Activated CD4-positive, alpha-beta T cell treated with anti-CD3 and anti-CD28 coated beads for 24 hours (primary cell): ENCODE measurements at regions not wholly inside any gene's neighbourhood (a gene's known extent, or its start where the extent isn't known, plus 50 kb on each side); places are given as distances from the start of the nearest gene placed in this dataset.
"Not testable (repeated sequence)": the region's sequence is repeated elsewhere in the genome, so short reads cannot be mapped to it uniquely, and the experiment has no call there.

Experiments
- DNase-seq, 2 donors: peaks; one replicate each; pipeline ENCODE4 v3.0.0-alpha.2; 2020; ENCODE audit warnings: low read depth in 2 of 2

DNA sequence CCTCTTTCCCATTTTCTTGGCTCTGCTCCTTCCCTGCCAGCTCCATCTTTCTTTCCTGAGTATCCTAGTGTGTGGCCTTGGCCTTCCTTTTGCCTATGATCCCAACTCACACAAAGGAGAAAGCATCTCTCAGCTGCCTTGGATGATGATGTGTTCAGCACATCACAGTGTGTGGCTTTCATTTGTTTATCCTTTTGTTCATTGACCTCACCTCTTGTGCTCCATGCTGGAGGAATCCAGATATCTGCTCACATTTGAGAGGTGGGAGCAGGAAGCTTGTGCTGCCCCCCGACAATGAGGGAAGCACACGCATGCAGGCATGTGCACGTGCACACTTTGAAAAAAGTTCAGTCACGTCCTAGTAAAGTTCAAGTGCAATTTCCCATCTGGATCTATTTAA is 131.0 kb downstream of the SMIM20 start:
- DNase-seq, result no peak

DNA sequence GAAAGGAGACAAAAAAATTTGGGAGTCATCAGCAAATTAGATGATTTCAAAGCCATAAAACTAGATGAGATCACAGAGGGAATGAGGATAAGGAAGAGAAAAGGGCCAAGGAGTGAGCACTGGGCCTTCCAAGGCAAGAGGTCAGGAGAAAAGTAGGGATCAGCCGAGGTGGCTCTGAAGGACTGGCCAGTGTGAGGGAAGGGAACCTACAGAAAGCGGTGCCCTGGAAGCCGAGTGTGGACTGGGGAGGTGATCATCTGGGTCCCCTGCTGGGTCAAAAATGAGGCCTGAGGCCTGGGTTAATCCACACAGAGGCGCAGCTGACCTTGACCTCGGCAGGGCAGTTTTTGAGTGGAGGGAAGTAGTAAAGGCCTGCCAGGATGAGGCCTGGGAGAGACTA is 133.8 kb downstream of the SMIM20 start:
- DNase-seq, result no peak

DNA sequence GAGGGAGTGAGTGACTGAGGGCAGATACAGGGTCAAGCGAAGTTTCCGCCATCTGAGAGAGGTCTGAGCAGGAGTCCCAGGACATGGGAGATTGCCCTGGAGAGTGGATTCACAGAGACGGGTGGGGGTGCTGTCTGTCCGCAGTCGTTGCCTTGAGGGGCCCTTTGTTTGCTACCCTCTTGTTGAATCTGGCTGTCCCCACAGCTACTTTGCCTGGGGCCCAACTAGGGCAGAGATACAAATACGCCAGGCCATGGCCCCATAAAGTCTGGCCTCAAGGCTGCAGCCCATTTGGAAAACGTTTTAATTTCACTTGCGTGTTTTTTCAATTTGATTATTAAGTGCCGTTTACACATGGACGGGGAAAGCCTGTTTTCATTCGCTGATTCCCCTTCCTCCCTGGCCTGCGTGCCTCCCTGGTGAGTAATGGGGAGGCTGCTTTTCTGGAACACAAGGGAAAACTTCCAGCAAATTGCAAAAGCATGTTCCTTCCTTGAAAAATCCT is 134.4 kb downstream of the SMIM20 start:
- no peak for DNase-seq

DNA sequence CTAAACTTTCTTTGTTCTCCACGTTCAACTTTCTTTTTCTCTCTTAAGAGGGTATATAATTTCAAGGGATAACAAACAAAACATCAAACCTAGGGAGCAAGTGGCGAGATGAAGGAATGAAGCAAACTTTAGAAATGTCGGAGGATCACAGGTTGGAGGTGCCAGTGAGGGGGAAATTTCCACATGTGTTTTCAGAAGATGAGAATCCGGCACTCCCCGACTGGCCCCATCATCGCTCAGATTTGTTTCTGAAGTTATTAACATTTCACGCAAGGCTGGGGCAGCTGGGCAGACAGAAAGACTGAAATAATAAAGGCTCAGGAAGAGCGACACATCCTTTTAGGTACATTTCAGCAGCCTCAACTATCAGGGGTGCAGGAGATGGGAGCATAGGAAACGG is 134.9 kb downstream of the SMIM20 start:
- no peak for DNase-seq

DNA sequence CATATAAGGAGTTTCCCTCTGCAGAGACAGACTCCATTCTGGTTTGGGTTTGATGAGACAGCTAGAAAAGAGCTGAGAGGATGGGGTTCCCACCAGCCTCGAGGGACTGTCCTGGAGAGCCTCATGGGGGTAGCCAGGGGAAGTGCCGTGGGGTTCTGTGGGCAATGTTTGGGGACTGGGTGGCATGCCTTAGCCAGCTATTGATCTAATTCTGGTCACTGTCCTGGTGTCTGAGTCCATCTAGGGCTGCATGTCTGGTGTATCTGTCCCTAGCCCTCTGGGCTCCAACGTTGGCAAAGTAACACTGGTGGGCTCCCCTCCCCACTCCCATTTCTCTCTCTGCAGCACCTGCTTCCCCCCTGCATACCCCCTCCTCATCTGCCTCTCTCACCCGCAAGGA is 135.4 kb downstream of the SMIM20 start:
- no peak for DNase-seq

DNA sequence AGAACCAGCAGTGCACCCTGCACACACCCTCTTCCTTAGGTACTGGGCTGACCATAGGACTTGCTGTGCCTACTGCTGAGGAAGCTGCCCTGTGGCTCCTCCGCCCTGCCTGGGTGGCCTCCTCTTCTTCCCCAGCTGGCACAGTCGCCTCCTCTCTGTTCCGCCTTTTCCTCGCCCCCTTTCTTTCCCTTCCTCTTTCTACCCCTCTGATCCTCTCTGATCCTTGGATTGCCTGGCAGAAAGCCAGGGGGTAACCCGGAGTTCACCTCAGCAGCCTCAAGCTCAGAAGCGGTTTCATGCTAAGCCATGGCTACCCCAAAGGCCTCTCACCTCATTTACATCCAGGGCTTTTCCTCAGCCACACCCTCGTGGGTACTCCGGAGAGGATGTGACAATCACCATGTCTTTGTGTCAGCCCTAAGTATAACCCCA is 136.2 kb downstream of the SMIM20 start:
- no peak for DNase-seq

DNA sequence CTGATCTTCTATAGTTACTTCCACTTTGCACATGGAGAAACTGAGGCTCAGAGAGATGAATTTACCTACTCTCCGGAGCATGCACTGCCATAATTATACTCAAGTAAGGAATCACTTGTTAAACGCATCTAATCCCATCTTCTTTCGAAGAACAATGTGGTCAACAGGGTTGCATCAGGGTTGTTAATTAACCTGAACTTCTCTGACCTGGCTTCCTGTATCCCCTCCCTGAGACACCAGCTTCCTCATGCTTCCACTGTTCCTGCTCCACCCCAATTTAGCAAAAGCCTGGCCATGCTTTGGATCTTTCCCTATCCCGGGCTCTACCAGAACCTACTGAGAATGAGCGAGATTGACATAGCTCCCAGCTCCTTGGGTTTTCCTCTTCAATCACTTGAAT is 136.7 kb downstream of the SMIM20 start:
- no peak for DNase-seq

DNA sequence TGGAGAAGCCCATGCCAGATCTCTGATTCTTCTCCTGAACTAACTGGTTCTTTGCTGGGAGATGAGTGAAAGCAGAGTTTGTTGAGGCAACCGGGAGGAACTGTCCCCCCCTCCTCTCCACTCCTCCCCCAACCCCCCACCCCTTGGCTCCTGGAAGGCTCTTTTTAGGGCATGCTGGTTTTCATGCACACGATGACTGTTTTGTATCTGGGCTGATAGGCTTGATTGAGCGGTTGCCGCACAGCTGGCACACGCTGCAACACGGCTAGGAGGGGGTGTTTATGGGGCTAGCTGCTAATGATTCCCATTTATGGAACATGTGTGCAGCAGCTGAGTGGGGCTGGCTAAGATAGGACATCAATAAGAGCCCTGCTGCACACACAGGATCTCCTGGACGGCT is 137.2 kb downstream of the SMIM20 start:
- no peak for DNase-seq

DNA sequence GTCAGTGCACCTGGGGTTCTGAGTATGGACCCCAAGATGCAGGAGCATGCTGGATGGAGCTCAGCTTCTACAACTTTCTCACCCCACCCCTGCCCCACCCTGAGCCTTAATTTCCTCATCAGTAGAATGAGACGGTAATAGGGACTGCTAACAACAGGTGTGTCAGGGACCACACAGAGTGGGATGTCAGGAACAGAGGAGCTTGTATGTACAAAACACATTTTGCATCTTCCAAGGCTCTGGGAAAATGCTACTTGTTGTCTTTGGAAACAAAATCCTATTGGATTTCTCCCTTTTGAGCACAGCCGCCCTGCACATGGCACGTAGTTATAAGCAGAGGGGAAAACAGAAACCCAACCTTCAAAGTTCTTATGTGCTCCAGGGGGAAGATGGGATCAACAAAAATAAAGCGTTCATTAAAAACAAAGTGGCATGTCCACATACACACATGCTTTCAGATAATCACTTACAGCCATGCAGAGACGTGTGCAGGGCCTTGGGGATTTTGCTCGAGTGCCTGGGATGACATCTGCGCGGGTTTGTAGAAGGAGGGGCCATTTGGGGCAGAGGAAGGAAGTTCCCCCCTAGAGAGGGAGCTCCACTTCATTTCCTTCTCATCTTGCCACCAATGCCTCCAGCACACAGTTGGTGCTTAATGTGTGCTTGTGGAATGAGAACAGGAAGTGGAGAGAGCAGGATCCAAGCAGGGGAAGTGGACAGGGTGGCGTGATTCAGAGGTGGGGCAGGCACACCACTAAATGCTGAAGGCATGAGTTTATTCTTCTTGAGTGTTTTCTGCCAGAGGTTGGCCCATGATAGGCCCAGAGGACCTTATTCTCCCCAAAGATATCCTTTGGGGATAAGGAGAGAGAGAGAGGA is 138.9 kb downstream of the SMIM20 start:
- DNase-seq, result no peak

DNA sequence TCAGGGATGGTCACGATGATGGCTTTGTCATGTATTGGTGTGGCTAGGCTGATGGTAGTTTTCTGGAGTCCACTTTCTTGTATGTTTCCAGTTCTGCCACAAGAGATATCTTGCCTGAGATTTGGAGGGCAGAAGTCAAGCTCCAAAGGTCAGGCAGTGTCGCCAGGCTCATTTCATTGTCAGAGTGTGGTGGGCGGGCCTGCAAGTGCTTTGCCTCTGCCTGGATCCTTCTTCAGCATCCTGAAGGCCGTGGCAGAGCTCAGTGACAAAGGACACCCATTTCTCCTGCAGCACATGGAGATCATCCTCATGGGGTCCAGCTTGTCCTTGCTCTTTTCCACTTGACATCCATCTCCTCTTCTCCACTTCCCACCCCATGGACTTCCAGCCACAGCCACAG is 139.7 kb downstream of the SMIM20 start:
- DNase-seq, result no peak

DNA sequence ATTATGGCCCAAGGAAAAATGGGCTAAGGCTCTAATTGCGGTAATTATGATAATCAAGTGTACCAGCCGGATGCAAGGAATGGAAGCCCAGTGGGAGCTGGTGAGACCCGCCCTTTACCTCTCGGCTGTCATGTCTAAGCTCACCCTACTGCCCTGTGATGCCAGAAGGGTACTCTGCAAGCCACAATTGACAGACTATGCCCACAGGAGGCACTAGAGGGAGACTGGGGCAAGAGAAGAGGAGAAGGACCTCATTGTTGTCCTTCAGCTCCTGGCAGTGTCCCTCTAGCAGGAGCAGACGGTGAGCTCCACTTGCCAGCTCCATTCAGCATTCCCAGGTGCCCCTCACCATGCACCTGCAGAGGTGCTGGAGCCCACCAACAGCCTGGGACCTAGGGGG is 141.8 kb downstream of the SMIM20 start:
- DNase-seq, result no peak

DNA sequence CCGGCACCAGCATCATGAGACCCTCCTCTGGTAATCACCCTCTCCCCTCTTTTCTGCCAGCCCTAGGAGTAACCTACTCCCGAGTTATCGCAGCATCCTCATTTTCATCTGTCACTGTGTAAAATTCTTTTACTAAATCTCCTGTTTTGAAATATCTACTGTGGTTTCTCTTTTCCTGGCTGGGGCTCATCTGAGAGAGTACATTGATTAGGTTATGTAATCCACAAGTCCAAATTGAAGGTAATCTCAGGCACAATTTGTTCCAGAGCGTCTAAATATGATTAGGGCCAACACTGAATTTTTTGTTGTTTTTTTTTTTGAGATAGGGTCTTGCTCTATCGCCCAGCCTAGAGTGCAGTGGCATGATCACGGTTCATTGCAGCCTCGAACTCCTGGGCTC is 142.4 kb downstream of the SMIM20 start:
- DNase-seq, result no peak

DNA sequence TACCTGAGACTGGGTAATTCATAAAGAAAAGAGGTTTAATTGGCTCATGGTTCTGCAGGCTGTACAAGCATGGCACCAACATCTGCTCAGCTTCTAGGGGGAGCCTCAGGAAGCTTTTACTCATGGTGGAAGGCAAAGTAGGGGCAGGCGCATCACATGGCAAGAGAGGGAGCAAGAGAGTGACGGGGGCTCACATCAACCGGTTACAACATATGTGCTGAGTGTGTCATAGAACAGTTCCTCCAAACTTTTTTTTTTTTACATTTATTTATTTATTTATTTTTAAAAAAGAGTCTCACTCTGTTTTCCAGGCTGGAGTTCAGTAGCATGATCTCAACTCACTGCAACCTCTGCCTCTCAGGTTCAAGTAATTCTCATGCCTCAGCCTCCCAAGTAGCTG is 143.8 kb downstream of the SMIM20 start:
- DNase-seq, result not testable (repeated sequence)

DNA sequence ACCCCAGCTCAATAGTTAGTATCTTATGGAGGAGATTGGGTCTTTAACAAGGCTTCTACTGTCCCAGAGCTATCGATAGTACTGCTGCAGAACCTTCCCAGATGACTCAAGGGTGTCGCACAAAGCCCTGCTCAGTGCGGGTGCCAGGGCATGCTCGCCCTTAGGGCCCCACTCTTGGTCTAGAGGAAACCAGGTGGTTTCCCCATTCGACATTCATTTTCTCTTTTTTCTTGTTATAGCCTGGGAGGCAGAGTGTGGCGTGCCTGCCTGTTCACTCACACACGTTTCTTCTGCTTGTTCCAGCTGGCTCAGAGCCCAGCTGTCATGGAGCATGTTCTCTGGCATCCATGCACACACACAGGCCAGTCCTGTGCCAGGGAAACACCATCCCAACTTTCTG is 144.5 kb downstream of the SMIM20 start:
- peak in 1 of 2 donors; percentile 39 for DNase-seq

DNA sequence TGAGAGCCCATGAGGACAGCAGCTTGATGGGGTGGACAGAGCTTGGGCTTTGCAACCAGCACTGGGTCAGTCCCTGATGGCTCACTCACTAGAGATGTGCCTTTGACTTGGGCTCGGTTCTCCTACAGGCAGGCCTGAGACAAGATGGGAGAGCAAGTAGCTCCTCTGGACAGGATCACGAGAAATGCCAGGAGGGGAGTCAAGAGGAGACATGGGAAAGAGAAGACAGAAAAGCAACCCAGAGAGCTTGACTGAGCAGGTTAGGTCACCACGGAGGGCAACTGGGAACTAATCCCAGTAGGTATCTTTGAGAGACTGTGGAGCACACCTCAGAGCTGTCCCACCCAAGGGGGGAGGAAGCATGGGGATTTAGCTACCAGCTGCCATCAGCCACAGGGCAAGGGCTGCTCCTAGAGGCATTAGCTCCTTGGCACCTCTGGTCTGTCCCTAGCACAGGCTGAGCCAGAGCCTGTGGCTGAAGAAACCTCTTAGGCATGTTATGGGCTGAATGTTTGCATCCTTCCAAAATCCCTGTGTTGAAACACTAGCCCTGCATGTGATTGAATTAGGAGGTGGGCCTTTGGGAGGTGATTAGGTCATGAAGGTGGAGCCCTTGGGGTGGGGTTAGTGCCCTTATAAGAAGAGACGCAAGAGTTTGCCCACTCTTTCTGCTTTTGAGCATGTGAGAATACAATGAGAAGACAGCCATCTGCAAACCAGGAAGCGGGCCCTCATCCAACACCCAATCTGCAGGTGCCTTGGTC is 145.6 kb downstream of the SMIM20 start:
- no peak for DNase-seq

DNA sequence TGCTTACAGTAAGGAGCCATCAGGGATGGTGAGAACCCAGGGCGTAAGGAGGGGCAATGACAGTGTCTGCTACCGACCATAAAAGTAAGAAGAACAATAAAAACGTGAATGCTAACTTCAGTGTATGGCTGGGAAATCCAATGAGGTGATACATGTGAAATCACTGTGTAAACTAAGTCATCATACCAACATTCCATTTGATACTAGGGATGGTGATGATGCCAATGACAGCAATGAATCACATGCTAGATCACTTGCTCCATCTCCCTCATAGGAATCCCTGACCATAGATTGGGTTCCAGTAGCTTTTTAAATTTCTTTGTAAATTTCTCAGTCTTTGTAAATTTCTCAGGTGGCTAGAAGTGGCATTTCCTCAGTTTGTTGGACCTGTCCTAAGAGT is 146.3 kb downstream of the SMIM20 start:
- no peak for DNase-seq

DNA sequence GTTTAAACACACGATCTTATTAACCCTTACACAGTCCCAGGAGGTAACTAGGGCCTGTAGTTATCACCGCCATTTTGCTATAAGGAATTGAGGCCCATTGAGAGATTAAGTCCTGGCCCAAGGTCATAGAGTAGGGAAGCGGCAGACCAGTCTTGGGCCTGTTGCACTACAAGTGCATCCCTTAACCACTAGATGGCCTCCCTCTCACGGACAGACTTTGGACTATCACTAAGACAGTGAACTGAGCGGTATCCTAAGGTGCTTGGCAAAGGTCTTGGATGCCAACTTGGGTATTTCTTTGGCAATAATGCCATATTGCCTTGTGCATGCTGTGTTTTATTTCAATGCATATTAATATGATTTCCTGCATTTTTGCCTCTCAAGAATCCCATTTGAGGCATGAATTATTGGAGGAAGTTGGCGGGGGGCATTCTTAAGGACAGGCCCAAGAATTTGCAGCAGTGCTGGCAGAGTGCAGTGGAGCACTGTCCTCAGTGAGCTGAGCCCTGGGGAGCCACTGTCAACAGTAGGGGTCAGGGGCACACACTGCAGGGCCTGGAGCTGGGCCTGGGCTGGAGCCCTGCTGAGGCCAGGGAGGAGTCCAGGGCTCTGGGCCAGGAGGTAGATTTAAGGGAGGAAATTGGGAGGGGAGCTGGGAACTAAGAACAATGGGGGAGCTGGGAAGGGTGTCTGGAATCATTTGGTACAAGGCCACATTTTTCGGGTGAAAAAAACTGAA is 147.4 kb downstream of the SMIM20 start:
- DNase-seq, result no peak

DNA sequence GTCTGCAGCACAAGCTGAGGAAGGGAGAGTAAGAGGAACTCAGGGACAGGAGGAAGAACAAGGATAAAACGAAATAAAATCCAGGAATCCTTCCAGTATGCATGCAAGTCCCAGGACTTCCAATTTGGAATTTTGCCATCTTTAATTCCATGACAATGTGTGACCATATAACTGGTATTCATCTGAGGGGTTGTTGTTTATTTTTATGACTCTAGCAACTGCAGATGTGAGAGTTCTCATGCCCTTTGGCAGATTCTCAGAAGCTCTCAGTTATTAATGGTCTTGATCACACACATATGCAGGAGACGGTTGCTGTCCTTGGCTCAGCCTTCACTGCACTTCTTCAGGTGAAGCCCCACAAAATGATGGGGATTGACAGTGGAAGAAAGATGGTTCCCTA is 148.2 kb downstream of the SMIM20 start:
- no peak for DNase-seq

DNA sequence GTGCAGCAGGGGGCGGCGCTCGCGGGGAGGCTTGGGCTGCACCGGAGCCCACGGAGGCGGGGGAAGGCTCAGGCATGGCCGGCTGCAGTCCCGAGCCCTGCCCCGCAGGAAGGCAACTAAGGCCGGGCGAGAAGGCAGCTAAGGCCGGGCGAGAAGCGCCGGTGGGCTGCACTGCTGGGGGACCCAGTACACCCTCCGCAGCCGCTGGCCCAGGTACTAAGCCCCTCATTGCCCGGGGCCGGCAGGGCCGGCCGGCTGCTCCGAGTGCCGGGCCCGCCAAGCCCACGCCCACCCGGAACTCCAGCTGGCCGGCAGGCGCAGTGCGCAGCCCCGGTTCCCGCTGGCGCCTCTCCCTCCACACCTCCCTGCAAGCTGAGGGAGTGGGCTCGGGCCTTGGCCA is 150.0 kb downstream of the SMIM20 start:
- DNase-seq, result not testable (repeated sequence)

DNA sequence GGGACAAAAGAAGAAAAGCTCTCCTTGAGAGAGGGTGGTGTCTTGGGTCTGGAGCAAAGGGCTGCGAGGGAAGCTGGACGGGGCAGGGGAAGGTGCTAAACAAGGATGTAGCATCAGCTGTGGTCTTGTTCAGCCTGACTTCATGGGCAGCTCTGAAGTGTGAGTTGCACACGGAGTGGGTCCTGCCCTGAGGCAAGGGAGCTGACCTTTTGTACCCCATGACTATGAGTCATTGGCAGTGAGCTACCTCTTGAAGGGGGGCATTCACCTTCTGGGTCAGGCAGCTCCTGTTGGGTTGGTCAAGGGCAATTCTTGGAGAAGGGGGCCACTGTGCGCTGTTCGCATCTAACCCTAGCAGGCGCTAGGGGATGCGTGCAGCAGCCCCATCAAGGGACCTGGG is 151.8 kb downstream of the SMIM20 start:
- DNase-seq, result no peak

DNA sequence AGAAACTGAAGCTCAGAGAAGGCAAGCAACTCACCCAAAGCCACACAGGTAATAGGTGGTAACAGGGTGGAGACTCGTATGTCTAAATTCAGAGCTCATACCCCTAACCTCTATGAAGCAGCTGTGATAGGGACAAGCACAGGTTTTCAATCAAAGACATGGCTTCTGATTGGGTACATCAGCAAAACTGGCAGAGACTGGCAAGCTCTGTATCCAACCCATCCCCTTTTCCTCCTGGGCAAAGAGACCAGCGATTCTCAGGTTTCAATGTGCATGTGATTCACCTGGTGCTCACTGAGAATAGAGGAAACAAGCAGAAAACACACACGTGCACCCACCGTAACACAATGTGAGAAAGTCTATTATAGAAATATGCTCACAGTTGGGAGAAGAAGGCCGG is 153.0 kb downstream of the SMIM20 start:
- no peak for DNase-seq

DNA sequence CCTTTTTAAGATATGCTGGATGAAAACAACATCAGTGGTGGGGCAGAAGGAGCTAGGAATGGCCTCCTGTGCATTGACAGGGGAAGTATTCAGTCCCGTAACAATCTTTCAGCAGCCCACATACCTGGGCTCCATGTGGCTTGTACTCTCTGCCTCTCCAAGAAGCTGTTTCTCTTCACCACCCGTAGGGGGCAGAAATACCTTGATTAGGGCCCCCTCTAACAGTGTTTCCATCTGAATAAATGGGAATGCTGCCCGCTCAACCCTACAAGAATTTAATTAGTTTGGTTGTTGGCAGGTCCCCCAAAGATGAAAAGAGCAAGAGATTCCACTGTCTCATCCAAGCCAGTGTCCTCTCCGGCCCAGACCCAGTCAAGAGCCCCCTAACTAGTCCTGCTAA is 155.2 kb downstream of the SMIM20 start:
- DNase-seq, result no peak
